ENCODE measurements at regions not wholly inside any gene's neighbourhood (a gene's known extent, or its start where the extent isn't known, plus 50 kb on each side); places are given as distances from the start of the nearest gene placed in this dataset.

- peak; percentile 86 for ATAC-seq
- no peak for TF ChIP-seq RARB (CRISPR knock-in tag; IDR thresholded peaks at IDR 0.05)
- no peak for TF ChIP-seq ZC3H10 (CRISPR knock-in tag; IDR thresholded peaks at IDR 0.05)
- TF ChIP-seq SNAI2 (CRISPR knock-in tag; IDR thresholded peaks at IDR 0.05), result no peak
- no peak for TF ChIP-seq ARNTL (CRISPR knock-in tag; IDR thresholded peaks at IDR 0.05; ENCODE audit: borderline replicate concordance, low read depth)
- no peak for TF ChIP-seq PPARA (CRISPR knock-in tag; IDR thresholded peaks at IDR 0.05; ENCODE audit: borderline replicate concordance)
- TF ChIP-seq CSDC2 (CRISPR knock-in tag; IDR thresholded peaks at IDR 0.05), result no peak
- no peak for TF ChIP-seq TOX (CRISPR knock-in tag; IDR thresholded peaks at IDR 0.05; ENCODE audit: borderline replicate concordance)
- TF ChIP-seq OSR1 (CRISPR knock-in tag; IDR thresholded peaks at IDR 0.05), result no peak
- TF ChIP-seq ESRRG (CRISPR knock-in tag; IDR thresholded peaks at IDR 0.05), result no peak
- TF ChIP-seq ZFP30 (CRISPR knock-in tag; IDR thresholded peaks at IDR 0.05), result no peak
- TF ChIP-seq, protein P1, sequence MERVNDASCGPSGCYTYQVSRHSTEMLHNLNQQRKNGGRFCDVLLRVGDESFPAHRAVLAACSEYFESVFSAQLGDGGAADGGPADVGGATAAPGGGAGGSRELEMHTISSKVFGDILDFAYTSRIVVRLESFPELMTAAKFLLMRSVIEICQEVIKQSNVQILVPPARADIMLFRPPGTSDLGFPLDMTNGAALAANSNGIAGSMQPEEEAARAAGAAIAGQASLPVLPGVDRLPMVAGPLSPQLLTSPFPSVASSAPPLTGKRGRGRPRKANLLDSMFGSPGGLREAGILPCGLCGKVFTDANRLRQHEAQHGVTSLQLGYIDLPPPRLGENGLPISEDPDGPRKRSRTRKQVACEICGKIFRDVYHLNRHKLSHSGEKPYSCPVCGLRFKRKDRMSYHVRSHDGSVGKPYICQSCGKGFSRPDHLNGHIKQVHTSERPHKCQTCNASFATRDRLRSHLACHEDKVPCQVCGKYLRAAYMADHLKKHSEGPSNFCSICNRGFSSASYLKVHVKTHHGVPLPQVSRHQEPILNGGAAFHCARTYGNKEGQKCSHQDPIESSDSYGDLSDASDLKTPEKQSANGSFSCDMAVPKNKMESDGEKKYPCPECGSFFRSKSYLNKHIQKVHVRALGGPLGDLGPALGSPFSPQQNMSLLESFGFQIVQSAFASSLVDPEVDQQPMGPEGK (CRISPR knock-in tag; IDR thresholded peaks at IDR 0.05; ENCODE audit: borderline replicate concordance), result no peak
- no peak for TF ChIP-seq ISL1 (CRISPR knock-in tag; IDR thresholded peaks at IDR 0.05)
- TF ChIP-seq ZNF8 (CRISPR knock-in tag; IDR thresholded peaks at IDR 0.05), result no peak
- no peak for TF ChIP-seq ZFP3 (CRISPR knock-in tag; IDR thresholded peaks at IDR 0.05)
- no peak for TF ChIP-seq ZNF70 (CRISPR knock-in tag; IDR thresholded peaks at IDR 0.05)
Observed at GRCh38 chr4:126777649-126778048, 855.1 kb upstream of the INTU start.

DNA sequence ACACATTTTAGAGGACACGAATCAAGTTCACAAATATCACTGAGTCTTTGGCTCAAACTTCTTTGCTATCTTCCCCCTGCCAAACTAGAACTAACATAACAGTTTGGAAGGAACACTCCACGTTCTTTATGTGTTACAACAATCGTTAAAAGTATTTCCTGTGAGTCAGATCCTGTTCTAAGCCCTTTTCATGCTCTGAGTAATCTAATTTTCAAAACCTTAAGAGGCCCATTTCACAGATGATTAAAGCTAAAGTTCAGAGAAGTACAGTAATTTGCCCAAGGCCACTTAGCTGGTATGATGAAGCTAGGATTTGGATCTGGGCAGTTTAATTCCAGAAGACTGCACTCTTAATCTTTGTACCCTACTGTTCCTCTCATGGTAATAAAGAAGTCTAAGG lies 854.4 kb upstream of the INTU start:
- peak; percentile 38; the same call in 2 of the 3 replicates for ATAC-seq
- no peak for TF ChIP-seq RARB (CRISPR knock-in tag; IDR thresholded peaks at IDR 0.05)
- TF ChIP-seq ZNF70 (CRISPR knock-in tag; IDR thresholded peaks at IDR 0.05), result no peak
- no peak for TF ChIP-seq ZC3H10 (CRISPR knock-in tag; IDR thresholded peaks at IDR 0.05)
- TF ChIP-seq, protein P1 (CRISPR knock-in tag; IDR thresholded peaks at IDR 0.05; ENCODE audit: borderline replicate concordance), result no peak
- no peak for TF ChIP-seq TSHZ2 (CRISPR knock-in tag; IDR thresholded peaks at IDR 0.05)
- TF ChIP-seq PPARA (CRISPR knock-in tag; IDR thresholded peaks at IDR 0.05; ENCODE audit: borderline replicate concordance), result no peak
- TF ChIP-seq ZNF8 (CRISPR knock-in tag; IDR thresholded peaks at IDR 0.05), result no peak
- TF ChIP-seq GLIS3 (CRISPR knock-in tag; IDR thresholded peaks at IDR 0.05), result no peak
- TF ChIP-seq ESRRG (CRISPR knock-in tag; IDR thresholded peaks at IDR 0.05), result no peak
- no peak for TF ChIP-seq ZNF565 (CRISPR knock-in tag; conservative IDR thresholded peaks at IDR 0.05; ENCODE audit: low read depth)
- no peak for TF ChIP-seq BACH2 (CRISPR knock-in tag; IDR thresholded peaks at IDR 0.05; ENCODE audit: borderline replicate concordance)
- TF ChIP-seq, protein P2, sequence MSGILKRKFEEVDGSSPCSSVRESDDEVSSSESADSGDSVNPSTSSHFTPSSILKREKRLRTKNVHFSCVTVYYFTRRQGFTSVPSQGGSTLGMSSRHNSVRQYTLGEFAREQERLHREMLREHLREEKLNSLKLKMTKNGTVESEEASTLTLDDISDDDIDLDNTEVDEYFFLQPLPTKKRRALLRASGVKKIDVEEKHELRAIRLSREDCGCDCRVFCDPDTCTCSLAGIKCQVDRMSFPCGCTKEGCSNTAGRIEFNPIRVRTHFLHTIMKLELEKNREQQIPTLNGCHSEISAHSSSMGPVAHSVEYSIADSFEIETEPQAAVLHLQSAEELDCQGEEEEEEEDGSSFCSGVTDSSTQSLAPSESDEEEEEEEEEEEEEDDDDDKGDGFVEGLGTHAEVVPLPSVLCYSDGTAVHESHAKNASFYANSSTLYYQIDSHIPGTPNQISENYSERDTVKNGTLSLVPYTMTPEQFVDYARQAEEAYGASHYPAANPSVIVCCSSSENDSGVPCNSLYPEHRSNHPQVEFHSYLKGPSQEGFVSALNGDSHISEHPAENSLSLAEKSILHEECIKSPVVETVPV (CRISPR knock-in tag; IDR thresholded peaks at IDR 0.05), result no peak

DNA sequence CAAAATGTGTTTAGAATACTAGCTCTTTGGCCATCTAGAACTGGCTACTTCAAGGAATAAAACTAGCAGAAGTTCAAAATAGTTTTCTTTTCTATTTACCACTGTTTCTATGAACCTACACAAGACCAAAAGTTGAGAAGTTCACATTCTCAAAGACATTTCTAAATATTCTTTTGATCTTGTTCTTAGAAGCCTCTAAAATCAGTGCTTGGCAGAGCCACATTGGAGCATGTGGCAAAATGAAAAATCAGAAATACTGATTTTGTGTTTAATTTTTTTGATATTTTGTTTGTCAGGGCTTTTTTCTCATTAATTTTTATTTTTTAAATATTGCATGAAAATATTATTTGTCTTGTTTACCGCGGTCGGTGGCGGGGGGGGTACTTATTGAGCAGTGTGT lies 853.8 kb upstream of the INTU start:
- no peak for TF ChIP-seq CSDC2 (CRISPR knock-in tag; IDR thresholded peaks at IDR 0.05)
- TF ChIP-seq OSR1 (CRISPR knock-in tag; IDR thresholded peaks at IDR 0.05), result no peak
- no peak for TF ChIP-seq ISL1 (CRISPR knock-in tag; IDR thresholded peaks at IDR 0.05)
- TF ChIP-seq ZNF8 (CRISPR knock-in tag; IDR thresholded peaks at IDR 0.05), result no peak
- no peak for TF ChIP-seq ESRRG (CRISPR knock-in tag; IDR thresholded peaks at IDR 0.05)
- no peak for TF ChIP-seq SNAI2 (CRISPR knock-in tag; IDR thresholded peaks at IDR 0.05)
- TF ChIP-seq RARB (CRISPR knock-in tag; IDR thresholded peaks at IDR 0.05), result no peak
- TF ChIP-seq, protein P2 (CRISPR knock-in tag; IDR thresholded peaks at IDR 0.05), result no peak
- no peak for TF ChIP-seq ZFP3 (CRISPR knock-in tag; IDR thresholded peaks at IDR 0.05)
- no peak for TF ChIP-seq CREB5 (CRISPR knock-in tag; IDR thresholded peaks at IDR 0.05; ENCODE audit: low read depth)
- TF ChIP-seq ZNF565 (CRISPR knock-in tag; conservative IDR thresholded peaks at IDR 0.05; ENCODE audit: low read depth), result no peak
- TF ChIP-seq ZC3H10 (CRISPR knock-in tag; IDR thresholded peaks at IDR 0.05), result no peak

More for the DNA sequence above, 853.8 kb upstream of the INTU start:
- ATAC-seq, result no peak
